ENCODE measurements at regions not wholly inside any gene's neighbourhood (a gene's known extent, or its start where the extent isn't known, plus 50 kb on each side); places are given as distances from the start of the nearest gene placed in this dataset.

DNA sequence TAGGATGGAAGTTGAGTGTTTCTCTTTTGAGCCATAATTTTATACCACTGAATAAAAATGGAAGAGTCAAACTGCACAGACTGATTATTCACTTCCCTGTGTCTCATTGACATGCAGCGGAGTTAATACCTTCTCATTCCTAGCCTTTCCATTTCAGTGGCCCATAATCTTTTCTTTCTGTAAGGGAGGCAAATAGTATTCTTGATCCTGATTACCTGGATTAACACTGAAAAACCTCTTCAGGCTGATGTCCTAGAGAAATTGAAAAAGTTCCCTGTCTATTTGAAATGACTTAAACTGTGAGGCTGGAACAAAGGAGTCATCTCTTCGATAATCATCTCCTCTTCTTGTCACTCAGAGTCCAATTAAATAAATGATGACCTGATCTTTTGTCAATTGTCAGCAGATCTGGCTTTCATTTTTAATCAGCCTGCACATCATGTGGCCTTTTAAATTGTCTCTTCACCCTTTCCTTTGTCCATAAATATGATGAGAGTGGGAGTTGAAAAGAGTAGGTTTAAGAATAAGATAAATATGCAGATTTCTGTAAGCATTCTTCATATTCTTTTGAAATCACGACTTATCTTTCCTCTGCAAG, 713.0 kb downstream of the EPM2A start:
- POLR2A ChIA-PET = no interaction called here
- H3K36me3 ChIP-seq (ENCODE audit: control insufficient read depth, insufficient read depth, low read length) = no peaks in the 10 kb centered on the region
- intact Hi-C loops (cut with micrococcal nuclease; ENCODE audit: unreplicated experiment) (loop anchor here (10.0 kb wide), 1 partner anchor 193 kb away; no protein-coding TSS in a partner anchor), in situ Hi-C loops (cut with HindIII; ENCODE audit: low pct_unique_long_range_greater_than_20kb, low sequenced_read_pairs) (no loop called here)
- no peaks in the 10 kb centered on the region for H3K9me3 ChIP-seq (ENCODE audit: control insufficient read depth, insufficient read depth, low read depth, low read length)
- CTCF ChIA-PET = no interaction called here
- DNase-seq (ENCODE audit: low read depth, low spot score) (no peak), ATAC-seq (no peak)
- no peaks in the 10 kb centered on the region for H3K4me1 ChIP-seq (ENCODE audit: control insufficient read depth, insufficient read depth, low read length)
- H3K4me3 ChIP-seq (ENCODE audit: low read depth in 2 of 2, low read length in 2 of 2) = no peak overlapping the region
- no peaks in the 10 kb centered on the region for H3K27me3 ChIP-seq (ENCODE audit: control insufficient read depth, insufficient read depth, low read length)
- BruUV-seq (replicated peaks) = no TSS peak
- no peak overlapping the region for H3K27ac ChIP-seq (ENCODE audit: low read length)
- no peak for TF ChIP-seq SIN3A (IDR thresholded peaks at IDR 0.05; ENCODE audit: borderline replicate concordance, insufficient read depth, low read depth, low read length)
- TF ChIP-seq POLR2AphosphoS5 (IDR thresholded peaks at IDR 0.05; ENCODE audit: low read depth, low read length) = no peak
- TF ChIP-seq, protein P1, sequence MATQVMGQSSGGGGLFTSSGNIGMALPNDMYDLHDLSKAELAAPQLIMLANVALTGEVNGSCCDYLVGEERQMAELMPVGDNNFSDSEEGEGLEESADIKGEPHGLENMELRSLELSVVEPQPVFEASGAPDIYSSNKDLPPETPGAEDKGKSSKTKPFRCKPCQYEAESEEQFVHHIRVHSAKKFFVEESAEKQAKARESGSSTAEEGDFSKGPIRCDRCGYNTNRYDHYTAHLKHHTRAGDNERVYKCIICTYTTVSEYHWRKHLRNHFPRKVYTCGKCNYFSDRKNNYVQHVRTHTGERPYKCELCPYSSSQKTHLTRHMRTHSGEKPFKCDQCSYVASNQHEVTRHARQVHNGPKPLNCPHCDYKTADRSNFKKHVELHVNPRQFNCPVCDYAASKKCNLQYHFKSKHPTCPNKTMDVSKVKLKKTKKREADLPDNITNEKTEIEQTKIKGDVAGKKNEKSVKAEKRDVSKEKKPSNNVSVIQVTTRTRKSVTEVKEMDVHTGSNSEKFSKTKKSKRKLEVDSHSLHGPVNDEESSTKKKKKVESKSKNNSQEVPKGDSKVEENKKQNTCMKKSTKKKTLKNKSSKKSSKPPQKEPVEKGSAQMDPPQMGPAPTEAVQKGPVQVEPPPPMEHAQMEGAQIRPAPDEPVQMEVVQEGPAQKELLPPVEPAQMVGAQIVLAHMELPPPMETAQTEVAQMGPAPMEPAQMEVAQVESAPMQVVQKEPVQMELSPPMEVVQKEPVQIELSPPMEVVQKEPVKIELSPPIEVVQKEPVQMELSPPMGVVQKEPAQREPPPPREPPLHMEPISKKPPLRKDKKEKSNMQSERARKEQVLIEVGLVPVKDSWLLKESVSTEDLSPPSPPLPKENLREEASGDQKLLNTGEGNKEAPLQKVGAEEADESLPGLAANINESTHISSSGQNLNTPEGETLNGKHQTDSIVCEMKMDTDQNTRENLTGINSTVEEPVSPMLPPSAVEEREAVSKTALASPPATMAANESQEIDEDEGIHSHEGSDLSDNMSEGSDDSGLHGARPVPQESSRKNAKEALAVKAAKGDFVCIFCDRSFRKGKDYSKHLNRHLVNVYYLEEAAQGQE (IDR thresholded peaks at IDR 0.05; ENCODE audit: insufficient read depth in 1 of 2, low read depth in 2 of 2, low read length in 1 of 2) = no peak
- TF ChIP-seq, protein P2, sequence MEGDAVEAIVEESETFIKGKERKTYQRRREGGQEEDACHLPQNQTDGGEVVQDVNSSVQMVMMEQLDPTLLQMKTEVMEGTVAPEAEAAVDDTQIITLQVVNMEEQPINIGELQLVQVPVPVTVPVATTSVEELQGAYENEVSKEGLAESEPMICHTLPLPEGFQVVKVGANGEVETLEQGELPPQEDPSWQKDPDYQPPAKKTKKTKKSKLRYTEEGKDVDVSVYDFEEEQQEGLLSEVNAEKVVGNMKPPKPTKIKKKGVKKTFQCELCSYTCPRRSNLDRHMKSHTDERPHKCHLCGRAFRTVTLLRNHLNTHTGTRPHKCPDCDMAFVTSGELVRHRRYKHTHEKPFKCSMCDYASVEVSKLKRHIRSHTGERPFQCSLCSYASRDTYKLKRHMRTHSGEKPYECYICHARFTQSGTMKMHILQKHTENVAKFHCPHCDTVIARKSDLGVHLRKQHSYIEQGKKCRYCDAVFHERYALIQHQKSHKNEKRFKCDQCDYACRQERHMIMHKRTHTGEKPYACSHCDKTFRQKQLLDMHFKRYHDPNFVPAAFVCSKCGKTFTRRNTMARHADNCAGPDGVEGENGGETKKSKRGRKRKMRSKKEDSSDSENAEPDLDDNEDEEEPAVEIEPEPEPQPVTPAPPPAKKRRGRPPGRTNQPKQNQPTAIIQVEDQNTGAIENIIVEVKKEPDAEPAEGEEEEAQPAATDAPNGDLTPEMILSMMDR (IDR thresholded peaks at IDR 0.05) = no peak
- no peak for TF ChIP-seq TCF7L2 (IDR thresholded peaks at IDR 0.05; ENCODE audit: low read depth, low read length)

DNA sequence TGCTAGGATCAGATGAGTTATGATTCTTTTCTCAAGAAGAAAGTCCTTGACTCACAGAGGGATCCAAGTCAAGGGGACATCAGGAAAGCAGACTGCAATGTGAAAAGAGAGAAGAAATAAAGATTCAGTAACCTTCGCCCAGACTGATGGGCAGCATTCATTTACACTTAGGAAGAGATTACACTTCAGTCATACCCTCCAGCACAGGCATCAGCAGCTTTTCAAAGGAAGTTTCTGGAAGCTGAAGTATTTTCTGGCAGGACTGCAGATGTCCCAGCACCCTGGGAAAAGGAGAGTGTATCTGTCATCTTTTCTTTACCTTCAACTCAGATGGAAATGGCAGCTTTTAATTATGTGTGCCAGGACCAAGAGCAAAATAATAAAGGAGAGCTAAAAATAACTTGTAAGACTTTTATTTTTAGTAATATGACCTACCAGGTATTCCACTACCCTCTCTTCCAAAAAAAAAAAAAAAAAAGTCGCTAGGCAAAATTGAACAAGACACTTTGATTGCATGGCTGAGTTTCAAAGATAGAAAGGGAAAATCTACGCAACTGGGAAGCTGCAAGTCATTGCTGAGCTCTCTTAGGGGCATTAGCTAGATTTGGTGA, 712.1 kb downstream of the EPM2A start:
- Histone ChIP-seq H3K27ac (ENCODE audit: low read length) (no peak overlapping the region), H3K4me3 (ENCODE audit: low read depth in 2 of 2, low read length in 2 of 2) (no peak overlapping the region), H3K36me3 (ENCODE audit: control insufficient read depth, insufficient read depth, low read length) (no peaks in the 10 kb centered on the region), H3K9me3 (ENCODE audit: control insufficient read depth, insufficient read depth, low read depth, low read length) (no peaks in the 10 kb centered on the region), H3K4me1 (ENCODE audit: control insufficient read depth, insufficient read depth, low read length) (no peaks in the 10 kb centered on the region), H3K27me3 (ENCODE audit: control insufficient read depth, insufficient read depth, low read length) (no peaks in the 10 kb centered on the region)
- BruUV-seq (replicated peaks) = no TSS peak
- ATAC-seq (no peak), DNase-seq (ENCODE audit: low read depth, low spot score) (no peak)
- intact Hi-C loops (cut with micrococcal nuclease; ENCODE audit: unreplicated experiment) (loop anchor here (10.0 kb wide), 1 partner anchor 192 kb away; no protein-coding TSS in a partner anchor), in situ Hi-C loops (cut with HindIII; ENCODE audit: low pct_unique_long_range_greater_than_20kb, low sequenced_read_pairs) (no loop called here)
- TF ChIP-seq, protein P2 (IDR thresholded peaks at IDR 0.05) = no peak
- TF ChIP-seq POLR2AphosphoS5 (IDR thresholded peaks at IDR 0.05; ENCODE audit: low read depth, low read length) = no peak
- TF ChIP-seq TCF7L2 (IDR thresholded peaks at IDR 0.05; ENCODE audit: low read depth, low read length) = no peak
- TF ChIP-seq SIN3A (IDR thresholded peaks at IDR 0.05; ENCODE audit: borderline replicate concordance, insufficient read depth, low read depth, low read length) = no peak
- TF ChIP-seq, protein P1 (IDR thresholded peaks at IDR 0.05; ENCODE audit: insufficient read depth in 1 of 2, low read depth in 2 of 2, low read length in 1 of 2) = no peak
- CTCF ChIA-PET = interaction anchor here (0.6 kb wide), 1 partner anchor 53 kb away, joined by 3 read pairs; no protein-coding TSS in a partner anchor
- POLR2A ChIA-PET = no interaction called here
